HG02981 (cell line): ENCODE measurements at regions not wholly inside any gene's neighbourhood (a gene's known extent, or its start where the extent isn't known, plus 50 kb on each side); places are given as distances from the start of the nearest gene placed in this dataset.

Experiments used
- ATAC-seq: cut with Tn5 transposase; IDR thresholded peaks from one replicate; pipeline ENCODE4 v1.9.1; 2021; ENCODE audit warnings: mild to moderate bottlenecking, moderate library complexity; ENCODE audit not compliant: unreplicated experiment

DNA sequence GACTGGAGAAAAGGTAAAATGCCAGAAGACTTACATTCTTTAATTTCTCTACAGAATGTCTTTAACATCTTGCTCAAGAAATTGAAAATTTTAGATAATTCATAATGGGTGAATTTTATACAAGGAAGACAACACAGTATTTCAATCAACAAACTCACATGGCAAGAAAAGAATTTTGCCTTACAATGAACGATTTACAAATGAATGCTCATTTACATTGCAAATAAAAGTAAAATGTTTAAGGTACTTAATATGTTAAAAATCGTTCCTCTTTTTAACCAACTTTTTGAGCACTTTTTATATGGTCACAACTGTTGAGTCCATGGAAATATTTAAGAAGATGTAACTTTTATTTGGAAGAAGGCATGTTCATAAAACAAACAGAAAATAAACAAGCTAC, 174.8 kb upstream of the UBE2E2 start:
- ATAC-seq, result no peak

DNA sequence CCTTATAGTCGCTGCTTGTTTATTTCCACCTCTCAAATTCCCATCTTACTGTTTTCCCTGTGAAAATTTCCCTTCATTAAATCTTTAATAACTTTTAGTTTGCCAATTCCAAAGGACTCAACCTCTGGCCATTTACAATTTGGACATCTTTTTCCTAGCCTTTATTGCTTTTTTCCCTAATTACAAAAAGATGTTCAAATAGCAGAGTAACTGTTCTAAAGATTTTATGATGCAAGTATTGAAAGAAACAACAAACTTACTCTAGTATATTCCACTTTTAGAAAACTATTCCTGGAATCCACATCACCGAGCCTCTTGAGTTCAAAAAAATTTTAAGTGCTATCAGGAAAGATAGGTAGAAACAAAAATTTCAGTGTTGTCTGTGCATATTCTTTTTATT, 174.1 kb upstream of the UBE2E2 start:
- no peak for ATAC-seq

DNA sequence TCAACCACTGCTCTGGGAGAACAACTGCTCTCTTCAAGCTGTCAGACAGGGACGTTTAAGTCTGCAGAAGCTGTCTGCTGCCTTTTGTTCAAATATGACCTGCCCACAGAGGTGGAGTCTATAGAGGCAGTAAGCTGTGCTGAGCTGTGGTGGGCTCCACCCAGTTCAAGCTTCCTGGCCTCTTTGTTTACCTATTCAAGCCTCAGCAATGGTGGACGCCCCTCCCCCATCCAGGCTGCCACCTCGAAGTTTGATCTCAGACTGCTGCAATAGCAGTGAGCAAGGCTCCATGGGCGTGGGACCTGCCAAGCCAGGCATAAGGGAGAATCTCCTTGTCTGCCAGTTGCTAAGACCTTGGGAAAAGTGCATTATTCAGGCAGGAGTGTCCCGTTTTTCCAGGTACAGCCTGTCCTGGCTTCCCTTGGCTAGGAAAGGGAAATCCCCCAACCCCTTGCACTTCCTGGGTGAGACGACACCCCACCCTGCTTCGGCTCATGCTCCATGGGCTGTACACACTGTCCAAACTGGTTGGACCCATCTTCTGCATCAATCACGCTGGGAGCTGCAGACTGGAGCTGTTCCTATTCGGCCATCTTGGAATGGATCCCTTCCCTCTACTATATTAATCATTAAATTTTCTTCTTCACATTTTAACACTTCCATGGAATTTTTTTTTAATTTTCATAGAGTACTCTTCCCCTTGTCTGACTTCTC, 167.0 kb upstream of the UBE2E2 start:
- ATAC-seq, result no peak

DNA sequence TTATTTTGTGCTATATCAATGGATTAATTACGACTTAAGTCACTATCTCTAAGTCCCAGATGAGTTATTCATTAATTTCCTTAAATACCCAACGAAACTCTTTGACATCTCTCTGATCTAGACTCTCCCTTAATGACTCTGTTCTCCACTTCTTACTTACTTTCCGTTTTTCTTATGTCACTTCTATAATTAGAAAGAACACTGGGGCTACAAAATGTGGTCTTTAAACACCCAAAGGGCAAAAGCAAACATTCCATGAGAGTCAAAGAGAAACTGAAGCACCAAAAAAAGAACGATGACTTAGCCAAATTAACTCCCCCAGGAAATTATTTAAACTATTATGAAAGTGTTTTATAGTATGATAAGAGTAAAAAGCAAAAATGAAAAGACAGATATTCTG, 166.4 kb upstream of the UBE2E2 start:
- peak; percentile 93 for ATAC-seq

DNA sequence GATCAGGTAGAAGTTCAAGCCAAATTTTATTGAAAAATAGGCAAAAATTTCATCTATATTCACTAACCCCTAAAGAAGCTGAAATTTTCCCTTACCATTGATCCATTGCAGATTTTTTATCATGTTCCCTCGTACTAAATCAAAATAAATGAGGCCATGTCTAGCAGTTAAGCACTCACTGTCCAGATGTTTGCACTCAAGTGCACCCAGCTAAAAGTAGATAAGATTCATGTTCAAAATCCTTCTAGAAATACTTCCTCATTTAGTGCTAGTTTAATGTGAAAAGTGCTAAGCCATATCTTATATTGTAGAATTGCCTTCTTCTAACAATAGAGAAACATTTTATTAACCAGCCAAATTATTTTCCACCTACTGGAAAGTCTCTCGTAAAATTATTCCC, 164.7 kb upstream of the UBE2E2 start:
- ATAC-seq, result no peak

DNA sequence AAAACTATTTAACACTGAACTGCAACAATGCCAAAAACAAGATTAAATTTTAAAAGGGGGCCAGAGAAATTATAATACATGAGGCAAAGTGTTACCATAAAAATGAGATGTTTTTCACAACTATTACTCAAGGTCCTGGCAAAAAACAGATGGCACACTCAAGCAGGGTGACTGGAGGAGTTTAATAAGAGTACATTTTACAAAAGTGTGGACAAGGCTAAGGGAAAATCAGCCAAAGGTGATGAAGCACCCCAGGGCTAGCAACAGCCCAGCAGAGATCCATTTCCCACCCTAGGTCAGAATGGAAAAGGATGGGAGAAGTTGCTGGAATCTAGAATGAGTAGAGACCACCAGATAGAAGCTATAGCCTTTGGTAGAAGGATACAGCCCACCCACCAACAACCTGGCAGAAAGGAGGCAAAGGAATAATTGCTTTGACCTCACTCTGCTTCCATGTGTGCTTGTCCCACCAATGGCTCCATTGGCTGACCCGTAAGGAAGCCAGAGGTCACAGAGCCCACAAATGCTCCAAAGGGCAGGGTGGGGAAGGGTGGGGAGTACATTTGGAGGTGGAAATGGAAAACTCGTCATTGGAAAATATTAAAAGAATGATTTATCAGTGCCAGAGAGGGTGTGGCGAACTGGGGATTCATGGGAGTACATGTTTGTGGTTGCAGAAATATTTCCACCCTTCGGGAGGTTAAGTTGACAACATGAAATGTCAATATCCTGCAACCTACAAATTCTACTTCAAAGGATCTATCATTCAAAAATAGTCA, 161.0 kb upstream of the UBE2E2 start:
- no peak for ATAC-seq

DNA sequence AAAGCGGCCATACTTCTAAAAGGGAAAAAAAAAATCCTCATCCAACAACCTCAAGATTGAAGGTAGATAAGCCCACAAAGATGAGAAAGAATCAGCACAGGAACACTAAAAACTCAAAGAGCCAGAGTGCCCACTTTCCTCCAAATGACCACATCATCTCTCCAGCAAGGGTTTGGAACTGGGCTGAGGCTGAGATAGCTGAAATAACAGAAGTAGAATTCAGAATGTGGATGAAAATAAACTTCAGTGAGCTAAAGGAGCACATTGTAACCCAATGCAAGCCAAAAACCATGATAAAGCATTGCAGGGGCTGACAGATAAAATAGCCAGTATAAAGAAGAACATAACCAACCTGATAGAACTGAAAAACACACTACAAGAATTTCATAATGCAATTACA, 158.7 kb upstream of the UBE2E2 start:
- no peak for ATAC-seq

DNA sequence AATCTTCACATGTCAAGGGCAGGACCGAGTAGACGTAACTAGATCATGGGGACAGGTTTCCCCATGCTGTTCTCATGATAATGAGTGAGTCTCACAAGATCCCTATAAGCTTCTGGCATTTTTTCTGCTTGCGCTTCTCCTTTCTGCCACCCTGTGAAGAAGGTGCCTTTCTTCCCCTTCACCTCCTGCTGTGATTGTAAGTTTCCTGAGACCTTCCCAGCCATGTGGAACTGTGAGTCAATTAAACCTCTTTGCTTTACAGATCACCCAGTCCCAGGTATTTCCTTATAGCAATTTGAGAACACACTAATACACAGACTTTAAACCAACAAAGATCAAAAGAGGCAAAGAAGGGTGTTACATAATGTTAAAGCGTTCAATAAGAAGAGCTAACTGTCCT, 156.6 kb upstream of the UBE2E2 start:
- no peak for ATAC-seq

DNA sequence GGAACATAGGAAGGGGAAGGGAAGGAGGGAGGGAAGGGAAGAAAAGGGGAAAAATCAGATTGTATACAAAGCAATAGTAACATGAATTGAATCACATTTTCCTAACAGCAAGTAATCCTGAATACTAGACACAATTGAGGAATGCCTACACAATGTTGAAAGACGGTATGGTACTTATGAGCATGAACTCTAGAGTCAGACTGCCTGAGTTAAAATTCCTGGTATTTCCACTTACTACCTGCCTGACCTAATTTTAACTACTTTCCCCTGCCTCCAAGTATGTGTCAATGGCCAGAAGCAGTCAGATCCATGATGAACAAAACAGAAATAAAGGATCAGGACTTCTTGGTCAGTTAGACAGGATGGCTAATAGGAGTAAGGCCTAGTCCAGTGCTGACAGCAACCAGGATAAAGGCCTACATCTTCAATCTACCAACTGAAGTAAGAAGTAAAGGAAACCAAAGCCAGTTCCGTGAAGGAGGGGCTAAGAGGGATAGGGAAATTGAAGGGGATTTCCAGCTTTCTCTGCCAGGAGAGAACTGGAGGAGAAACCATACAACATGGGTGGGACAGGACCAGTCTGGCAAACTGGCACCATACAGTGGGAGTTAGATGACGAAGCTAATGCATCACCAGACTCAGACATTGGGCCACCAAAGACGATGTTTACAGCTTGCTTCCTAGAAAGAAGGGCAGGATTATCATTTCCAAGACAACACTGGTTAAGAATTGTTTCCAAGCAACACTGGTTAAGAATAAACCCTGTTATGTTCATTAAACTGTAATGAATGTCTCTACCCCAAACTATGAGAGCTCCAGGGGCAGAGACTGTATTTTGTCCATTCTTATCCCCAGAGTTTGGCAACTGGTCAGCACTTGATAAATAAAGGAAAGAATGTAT, 151.6 kb upstream of the UBE2E2 start:
- no peak for ATAC-seq

- no peak for ATAC-seq
Measured at GRCh38 chr3:23052208-23052607, 150.9 kb upstream of the UBE2E2 start.

- no peak for ATAC-seq
Measured at GRCh38 chr3:23052620-23053019, 150.5 kb upstream of the UBE2E2 start.

DNA sequence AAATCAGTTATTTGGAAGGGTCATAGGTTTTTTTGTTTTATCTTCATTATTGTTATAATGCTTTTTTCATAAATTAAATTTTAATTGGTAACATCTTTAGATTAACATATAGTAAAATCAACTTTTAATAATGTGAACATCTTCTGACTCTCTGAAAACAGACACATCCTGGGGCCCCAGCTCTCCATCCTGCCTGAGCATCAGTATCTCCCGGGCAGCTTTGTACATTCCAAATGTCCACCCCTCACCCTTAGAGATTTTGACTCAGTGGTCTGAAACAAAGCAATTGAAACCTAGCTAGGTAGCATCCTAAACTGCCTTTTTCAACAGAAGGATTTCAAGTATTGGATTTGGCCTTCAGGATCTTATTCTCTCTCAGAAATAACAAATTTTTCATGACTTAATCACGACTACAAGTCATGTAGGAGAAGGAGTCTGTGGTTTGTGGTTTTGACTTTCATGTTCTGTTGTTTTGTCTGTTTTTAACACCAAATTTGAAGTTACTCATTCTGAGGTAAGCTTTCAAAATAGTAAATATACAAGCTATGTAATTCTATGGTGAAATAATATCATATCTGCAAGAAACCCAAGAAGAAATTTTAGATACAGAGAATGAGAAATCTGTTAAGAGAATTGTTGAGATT, 147.3 kb upstream of the UBE2E2 start:
- peak; percentile 58 for ATAC-seq

GRCh38 chr3:23062582-23062981, 140.5 kb upstream of the UBE2E2 start:
- ATAC-seq, result no peak

- no peak for ATAC-seq
Measured at GRCh38 chr3:23062982-23063381, 140.1 kb upstream of the UBE2E2 start.

DNA sequence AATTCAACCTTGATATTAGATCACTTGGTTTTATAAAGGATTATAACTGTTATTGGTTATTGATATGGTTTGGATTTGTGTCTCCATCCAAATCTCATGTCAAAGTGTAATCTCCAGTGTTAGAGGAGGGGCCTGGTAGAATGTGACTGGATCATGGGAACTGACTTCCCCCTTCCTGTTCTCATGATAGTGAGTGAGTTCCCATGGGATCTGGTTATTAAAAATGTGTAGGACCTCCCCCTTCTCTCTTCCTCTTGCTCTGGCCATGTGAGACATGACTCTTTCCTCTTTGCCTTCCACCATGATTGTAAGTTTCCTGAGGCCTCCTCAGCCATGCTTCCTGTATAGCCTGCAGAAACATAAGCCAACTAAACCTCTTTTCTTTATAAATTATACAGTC, 136.0 kb upstream of the UBE2E2 start:
- ATAC-seq, result no peak

- no peak for ATAC-seq
Measured at GRCh38 chr3:23068016-23068728, 135.0 kb upstream of the UBE2E2 start.

DNA sequence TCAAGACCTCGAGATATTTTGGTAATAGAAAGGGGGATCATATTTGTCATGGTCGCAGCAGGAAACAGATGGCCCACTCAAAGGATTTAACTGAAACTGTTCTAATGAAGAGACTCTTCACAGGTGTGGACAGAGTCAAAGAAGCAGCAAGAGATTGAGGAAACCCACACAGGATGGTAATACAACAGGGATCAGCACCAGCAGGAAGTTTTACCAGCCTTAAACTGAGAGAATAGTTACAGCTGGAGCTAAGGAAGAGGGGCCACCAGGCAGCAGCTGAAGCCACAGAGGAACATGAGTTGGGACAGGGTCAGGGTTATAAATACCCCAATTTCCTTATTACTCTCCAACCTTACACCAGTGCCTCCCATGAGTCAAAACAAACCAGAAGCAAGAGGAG, 131.8 kb upstream of the UBE2E2 start:
- ATAC-seq, result peak; percentile 7

- peak; percentile 73 for ATAC-seq
Measured at GRCh38 chr3:23071758-23072157, 131.4 kb upstream of the UBE2E2 start.

GRCh38 chr3:23072693-23073092, 130.4 kb upstream of the UBE2E2 start:
- ATAC-seq, result no peak

GRCh38 chr3:23073724-23074305, 129.3 kb upstream of the UBE2E2 start:
- no peak for ATAC-seq
